Left colon (tissue), 2 donors: ENCODE measurements at regions not wholly inside any gene's neighbourhood (a gene's known extent, or its start where the extent isn't known, plus 50 kb on each side); places are given as distances from the start of the nearest gene placed in this dataset.

ENCODE experiments used
- ATAC-seq: fragments of 200-7000 bp; cut with Tn5 transposase; one replicate; pipeline ENCODE4 v1.9.1; 2020; ENCODE audit warnings: mild to moderate bottlenecking, moderate library complexity
- DNase-seq, 2 donors: peaks; one replicate each; pipeline ENCODE4 v3.0.0-alpha.2; 2020
- intact Hi-C, 2 donors: fragments of 100-400 bp; cut with DNase I in 1 of 2; cut with micrococcal nuclease in 1 of 2; formaldehyde crosslinking; loops; one replicate each; pipeline versions ENCODE4 v1.11.2 to v1.14.0; 2022; cut with DNase I, micrococcal nuclease
- donor health status: DM: no; HTN: no; CAD: no.
- donor health status: DM: yes; HTN: yes; CAD: no.

- intact Hi-C loops = no loop called here
- ATAC-seq = no peak
Measured at GRCh38 chr6:14711704-14712379, 534.0 kb upstream of the JARID2 start.

DNA sequence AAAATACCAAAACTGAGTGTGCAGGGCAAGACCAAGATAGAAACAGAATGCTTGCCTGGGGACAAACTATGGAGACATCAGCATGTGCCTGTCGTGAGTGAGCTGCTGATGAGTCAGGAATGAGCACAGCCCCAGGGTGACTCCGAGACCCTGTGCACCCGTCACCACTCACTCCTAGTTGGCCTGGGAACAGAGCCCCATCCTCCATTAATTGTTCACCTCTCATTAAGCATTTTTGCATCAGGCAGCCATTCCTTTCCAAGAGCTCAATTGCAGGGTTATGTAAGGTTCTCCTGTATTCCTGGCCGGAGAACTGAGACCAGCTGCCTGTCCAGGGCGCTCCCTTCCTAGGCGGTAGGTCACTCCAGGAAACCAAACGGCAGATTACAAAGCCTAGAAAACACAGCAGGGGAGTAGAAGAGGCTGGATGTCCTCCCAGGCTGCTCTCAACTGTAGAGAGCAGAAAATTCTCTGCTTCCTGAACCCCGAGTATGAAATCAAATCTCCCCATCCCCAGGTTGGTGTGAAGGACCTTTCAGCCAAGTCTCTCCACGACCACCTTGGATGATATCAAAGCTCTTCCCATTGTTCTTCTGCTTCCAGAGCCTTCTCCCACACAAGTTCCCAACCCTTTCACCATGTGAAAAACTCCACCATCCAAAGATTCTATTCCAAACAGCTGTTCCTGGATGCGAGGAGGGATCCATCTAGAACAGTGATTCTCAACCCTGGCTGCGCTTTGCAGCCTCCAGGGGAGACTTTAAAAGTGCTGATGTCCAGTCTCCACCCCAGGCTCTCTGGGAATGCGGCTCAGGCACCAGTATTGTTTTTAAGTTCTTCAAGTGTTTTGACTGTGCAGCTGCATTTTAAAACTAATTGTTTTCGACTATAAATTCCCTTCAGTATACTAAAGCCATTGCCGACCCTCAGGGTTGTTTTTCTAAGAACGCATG is 532.6 kb upstream of the JARID2 start:
- no peak for ATAC-seq

More at GRCh38 chr6:14711704-14712379, 534.0 kb upstream of the JARID2 start:
- DNase-seq = no peak

DNA sequence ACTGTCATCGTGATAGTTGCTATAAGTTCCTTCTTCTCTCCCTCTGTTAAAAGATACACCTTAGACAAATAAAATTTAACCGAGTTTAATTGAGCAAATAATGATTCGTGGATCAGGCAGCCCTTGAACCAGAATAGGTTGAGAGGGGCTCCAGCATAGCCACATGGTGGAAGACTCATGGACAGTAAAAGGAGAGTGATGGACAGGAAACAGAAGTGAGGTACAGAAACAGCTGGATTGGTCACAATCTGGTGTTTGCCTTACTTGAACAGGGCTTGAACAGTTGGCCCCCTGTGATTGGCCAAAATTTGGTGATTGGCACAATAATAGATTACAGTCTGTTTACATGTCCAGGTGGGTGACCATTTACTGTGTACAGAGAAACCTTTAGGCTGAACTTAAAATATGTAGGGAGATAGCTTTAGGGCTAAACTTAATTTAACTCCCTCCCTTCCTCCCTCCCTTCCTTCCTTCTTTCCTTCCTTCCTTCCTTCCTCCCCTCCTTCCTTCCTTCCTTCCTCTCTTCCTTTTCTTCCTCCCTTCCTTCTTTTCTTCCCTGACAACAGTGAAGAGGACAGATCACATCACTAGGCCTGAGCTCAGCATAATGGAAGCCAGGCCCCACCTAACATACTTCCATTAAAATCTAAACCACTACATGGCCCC is 531.8 kb upstream of the JARID2 start:
- intact Hi-C loops = no loop called here
- DNase-seq = no peak
- ATAC-seq = no peak

More for the DNA sequence above, 532.6 kb upstream of the JARID2 start:
- no peak for DNase-seq
- intact Hi-C loops = no loop called here

- ATAC-seq (no peak), DNase-seq (no peak)
- intact Hi-C loops = no loop called here
Measured at GRCh38 chr6:14715076-14715475, 530.8 kb upstream of the JARID2 start.

DNA sequence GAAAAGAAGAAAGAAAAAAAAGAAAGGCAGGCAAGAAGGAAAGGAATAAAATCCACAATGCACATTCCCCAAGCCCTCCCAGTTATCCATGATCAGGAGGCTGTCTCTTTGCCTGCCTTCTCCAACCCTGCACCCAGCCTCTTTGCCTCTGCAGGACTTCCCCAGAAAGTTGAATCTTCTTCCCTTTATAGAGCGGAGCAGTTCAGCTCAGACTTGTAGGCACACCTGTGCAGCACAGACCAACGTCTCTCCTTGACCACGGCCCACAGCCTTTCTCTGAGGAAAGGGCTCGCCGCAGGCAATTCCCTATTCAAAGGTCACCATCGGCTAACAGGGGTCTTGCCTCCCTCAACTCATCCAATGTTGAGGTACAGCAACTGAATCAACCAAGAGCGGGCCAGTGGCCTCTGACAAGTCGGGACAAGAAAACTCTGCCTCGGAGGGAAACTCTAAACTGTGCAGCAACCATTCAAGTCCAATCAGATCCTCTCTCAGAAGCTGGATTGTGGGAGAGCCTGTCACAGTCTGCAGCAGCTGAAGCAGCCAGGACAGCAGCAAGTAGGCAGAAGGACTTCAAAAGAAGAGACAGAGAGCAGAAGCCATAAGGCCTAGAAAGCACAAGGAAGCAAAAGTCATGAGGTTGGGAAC is 529.2 kb upstream of the JARID2 start:
- ATAC-seq (no peak), DNase-seq (no peak)
- intact Hi-C loops = no loop called here

- DNase-seq = no peak
- ATAC-seq = peak; percentile 71
Measured at GRCh38 chr6:14717307-14717706, 528.6 kb upstream of the JARID2 start.

DNA sequence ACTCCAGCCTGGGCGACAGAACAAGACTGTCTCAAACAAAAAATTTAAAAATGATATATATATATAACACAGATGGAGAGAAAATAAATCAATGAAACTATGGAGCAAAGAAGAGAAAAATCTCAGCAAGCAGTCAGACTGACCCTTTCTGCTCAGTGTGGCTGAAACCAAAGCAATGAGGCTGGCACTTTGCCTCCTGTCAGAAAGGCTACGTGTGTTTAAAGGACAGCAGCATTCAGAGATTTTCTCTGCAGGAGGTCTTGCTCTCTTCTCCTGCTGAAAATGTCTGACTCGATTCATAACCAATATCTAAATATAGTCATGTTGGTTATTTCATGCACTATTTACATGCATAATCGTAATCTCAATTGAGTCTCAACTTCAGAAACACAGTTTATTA is 527.0 kb upstream of the JARID2 start:
- intact Hi-C loops = no loop called here
- ATAC-seq = no peak
- DNase-seq = no peak

More at GRCh38 chr6:14717307-14717706, 528.6 kb upstream of the JARID2 start:
- intact Hi-C loops = no loop called here

GRCh38 chr6:14719270-14719669 is 526.6 kb upstream of the JARID2 start:
- ATAC-seq = no peak
- no peak for DNase-seq
- intact Hi-C loops = no loop called here

DNA sequence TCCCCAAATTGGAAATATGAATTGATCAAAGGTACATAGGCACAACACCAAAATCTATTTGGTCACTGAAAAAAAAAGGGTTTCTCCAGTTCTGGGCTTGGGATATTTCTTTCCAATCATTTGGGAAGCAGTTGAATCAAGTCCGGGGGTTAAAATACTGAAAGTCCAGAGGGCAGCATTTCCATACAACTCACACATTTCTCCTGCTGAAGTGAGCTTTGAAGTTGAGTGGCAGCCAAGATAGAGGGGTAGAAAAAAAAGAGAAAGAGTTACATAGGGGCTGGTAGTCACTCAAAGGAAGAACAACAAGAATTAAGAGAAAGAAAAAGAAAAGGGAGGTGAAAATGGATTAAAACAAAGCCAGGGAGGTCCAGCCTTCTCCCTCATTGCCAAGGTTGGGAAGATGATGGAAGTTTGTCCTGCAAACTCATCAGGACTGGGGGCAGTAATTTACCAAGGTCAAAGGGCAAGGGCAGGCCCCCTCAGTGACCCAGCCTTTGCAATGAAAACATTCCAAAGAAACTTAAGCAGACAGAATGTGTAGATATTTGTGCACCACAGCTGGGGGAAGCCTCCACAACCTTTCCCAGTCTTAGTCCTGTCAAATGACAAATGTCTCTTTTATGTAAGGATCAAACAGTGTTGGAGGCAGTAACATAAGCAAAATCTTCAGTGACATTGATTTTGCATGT is 525.3 kb upstream of the JARID2 start:
- no peak for DNase-seq
- ATAC-seq = no peak
- intact Hi-C loops = no loop called here

DNA sequence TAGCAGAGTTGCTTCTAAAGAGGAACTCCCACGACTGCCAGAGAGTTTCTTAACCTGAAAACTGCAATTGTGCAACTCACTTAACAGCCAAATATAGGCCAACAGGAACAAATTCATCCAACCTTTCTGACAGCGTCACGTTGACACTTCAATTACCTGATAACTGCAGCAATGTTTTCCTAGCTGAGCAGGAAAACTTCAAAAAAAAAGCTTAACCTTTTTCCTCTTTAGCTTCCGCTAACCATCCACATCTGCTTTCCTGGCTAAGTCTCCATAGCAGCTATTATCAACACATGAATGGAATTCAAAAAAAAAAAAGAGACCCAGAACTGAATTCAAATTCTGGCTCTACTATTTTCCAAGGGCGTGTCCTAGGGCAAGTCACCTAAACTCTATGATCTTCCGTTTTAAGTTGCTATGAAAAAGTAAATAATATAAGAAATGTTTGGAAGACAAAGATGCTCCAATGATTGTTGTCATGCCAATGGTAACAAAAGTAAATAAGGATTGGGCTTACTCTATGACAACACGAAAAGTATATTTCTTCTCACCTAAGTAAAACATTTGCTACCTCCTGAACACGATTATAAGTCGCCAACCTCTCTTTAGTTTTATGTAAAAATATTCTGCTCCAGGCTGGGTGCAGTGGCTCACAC is 524.6 kb upstream of the JARID2 start:
- intact Hi-C loops = no loop called here
- peak; percentile 65 for ATAC-seq
- no peak for DNase-seq

DNA sequence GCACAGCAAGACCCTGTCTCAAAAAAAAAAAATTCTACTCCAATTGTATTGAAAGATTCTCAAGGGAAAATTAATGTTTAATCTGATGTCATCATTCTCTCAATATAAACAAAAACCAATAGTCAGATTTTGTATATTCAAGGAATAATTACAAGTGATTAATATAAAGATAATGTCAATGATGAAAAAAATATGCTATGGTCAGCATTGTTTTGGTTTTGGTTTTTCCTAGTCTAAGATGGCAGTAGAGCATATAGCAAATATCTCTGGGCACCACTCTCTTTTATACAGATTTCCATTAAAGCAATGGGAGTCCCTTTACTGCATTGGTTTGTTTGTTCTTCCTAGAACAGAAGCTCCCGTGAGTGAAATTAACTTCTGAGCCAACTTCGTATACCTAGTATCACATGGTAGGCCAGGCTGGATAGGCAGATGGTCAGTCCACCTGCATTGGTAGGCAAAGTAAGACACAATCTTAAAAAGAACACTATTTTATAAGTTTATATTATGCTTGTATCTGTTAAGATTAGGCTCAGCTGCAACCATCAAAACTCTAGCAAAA is 523.8 kb upstream of the JARID2 start:
- ATAC-seq (no peak), DNase-seq (no peak)
- intact Hi-C loops = no loop called here

- intact Hi-C loops = no loop called here
Measured at GRCh38 chr6:14722704-14723103, 523.2 kb upstream of the JARID2 start.

DNA sequence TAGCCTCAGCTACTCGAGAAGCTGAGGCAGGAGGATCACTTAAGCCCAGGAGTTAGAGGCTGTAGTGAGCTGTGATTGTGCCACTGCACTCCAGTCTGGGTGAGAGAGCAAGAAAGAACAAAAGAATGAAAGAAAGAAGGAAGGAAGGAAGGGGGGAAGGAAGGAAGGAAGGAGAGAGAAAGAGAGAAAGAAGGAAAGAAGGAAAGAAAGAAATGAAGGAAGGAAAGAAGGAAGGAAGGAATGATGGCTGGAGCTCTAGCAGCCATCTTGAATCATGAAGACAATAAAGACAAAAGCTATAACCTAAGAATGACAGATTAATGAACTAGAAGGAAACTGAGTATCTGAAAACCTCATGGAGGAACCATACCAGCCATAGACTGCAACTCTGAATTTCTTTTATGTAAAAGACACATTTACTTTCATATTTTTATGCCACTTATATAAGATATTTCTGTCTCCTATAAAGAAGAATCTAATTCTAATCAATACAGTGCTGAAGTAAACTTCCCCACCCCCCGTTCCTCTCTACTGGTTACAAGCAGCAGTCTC is 522.3 kb upstream of the JARID2 start:
- intact Hi-C loops = no loop called here
- no peak for DNase-seq
- no peak for ATAC-seq

More at GRCh38 chr6:14722704-14723103, 523.2 kb upstream of the JARID2 start:
- ATAC-seq = no peak
- DNase-seq = no peak

DNA sequence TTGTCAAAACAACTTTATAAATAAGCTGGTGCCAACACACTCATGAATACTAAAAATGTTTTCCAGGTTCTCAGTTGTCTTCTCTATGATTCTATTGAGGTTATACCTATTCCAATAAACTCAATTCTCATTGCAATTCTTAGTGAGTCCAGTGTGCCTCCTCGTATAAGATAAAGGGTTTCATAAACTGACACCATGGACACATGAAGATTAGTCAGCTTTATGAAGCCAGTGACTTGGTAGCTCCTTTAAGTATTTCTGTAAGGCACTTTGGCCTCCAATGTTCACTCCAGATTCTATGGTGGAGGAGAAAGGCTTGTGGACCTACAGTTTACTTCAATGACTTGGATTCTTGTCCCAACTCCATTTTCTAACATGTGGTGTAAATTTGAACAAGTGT is 521.3 kb upstream of the JARID2 start:
- intact Hi-C loops = no loop called here
- DNase-seq = no peak
- no peak for ATAC-seq

GRCh38 chr6:14726816-14727493 is 518.9 kb upstream of the JARID2 start:
- intact Hi-C loops = no loop called here
- DNase-seq (no peak), ATAC-seq (no peak)

DNA sequence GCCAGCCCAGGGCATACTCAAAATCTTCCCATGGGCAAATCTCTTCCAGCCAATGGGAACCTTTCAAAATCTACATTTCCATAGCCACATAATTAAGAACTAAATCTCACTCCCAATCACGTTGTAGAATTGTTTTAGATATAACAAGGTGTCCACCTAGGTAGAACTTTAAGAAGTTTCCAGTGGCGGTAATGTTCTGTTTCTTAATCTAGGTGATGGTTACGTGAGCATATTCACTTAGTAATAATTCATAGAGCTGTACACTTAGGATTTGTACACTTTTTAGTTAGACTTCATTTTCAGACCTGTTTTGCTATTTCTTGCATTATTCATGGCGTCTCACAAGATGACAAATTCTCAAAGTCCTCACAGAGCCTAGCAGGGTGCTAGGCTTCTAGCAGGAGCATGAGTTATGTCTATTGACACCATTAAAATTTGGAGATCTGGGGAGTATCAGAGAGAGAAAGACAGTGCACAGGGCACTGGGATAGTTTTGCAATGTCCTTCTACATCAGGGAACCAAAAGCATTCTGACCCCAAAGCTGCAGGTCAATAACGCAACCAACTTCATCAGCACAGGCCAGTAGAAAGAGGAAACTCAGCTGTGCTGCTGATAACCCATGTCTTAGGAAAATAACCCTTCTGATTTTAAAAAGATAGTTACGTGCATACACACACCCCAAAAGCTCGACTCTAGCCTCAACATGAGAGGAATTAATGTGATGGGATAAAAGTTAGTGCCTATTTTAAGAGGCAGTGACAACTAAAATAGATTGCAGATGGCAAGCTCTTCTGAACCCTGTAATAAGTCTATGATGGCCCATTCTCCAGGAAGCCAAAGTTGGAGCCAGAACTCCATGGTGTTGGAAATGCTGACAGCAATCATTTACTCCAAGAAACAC is 518.1 kb upstream of the JARID2 start:
- DNase-seq (no peak), ATAC-seq (no peak)
- intact Hi-C loops = no loop called here
